ENCODE measurements at regions not wholly inside any gene's neighbourhood (a gene's known extent, or its start where the extent isn't known, plus 50 kb on each side); places are given as distances from the start of the nearest gene placed in this dataset.

DNA sequence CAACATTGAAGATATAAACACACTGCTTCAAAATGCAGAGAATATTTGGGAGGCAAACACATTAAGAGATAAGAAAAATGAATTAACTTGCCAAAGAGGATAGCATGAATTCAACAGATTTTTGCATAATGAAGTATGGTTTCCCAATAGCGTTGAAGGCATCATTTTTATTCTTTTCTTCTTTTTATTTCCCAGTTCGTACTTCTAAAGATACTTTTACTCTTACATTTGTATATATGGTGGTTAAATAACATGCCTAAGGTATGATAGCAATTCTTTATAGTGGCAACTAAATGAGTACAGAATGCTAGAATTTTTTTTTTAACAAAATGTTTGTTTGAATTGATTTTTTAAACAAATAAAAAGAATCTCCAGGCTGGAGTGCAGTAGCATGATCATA, 473.4 kb upstream of the MARCKS start:
- TF ChIP-seq, protein P1, sequence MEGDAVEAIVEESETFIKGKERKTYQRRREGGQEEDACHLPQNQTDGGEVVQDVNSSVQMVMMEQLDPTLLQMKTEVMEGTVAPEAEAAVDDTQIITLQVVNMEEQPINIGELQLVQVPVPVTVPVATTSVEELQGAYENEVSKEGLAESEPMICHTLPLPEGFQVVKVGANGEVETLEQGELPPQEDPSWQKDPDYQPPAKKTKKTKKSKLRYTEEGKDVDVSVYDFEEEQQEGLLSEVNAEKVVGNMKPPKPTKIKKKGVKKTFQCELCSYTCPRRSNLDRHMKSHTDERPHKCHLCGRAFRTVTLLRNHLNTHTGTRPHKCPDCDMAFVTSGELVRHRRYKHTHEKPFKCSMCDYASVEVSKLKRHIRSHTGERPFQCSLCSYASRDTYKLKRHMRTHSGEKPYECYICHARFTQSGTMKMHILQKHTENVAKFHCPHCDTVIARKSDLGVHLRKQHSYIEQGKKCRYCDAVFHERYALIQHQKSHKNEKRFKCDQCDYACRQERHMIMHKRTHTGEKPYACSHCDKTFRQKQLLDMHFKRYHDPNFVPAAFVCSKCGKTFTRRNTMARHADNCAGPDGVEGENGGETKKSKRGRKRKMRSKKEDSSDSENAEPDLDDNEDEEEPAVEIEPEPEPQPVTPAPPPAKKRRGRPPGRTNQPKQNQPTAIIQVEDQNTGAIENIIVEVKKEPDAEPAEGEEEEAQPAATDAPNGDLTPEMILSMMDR (IDR thresholded peaks at IDR 0.05; ENCODE audit: extremely low read depth, insufficient read depth, missing control alignments) = no peak
- DNase-seq (ENCODE audit: low spot score) = no peak
- in situ Hi-C loops (cut with MboI; ENCODE audit: low pct_unique_long_range_greater_than_20kb, low sequenced_read_pairs, unreplicated experiment) = no loop called here

DNA sequence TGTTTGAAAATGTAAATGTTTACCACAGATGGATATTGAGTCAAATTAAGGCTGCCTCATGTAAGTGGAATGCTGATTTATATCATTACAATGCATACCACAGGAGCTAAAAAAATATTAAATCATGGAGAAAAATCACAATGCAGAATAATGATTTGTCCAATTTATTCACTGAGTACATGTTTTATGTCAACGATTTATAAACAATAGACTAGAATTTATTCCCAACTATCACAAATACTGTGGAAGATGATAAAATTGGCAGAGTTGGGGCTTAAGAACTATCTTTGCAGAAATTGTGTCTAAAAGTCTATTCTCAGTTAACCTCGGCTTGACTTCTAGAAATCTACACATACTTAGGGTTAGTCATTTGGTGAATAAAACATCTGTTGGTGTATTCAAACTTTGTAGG, 472.1 kb upstream of the MARCKS start:
- in situ Hi-C loops (cut with MboI; ENCODE audit: low pct_unique_long_range_greater_than_20kb, low sequenced_read_pairs, unreplicated experiment) = no loop called here

DNA sequence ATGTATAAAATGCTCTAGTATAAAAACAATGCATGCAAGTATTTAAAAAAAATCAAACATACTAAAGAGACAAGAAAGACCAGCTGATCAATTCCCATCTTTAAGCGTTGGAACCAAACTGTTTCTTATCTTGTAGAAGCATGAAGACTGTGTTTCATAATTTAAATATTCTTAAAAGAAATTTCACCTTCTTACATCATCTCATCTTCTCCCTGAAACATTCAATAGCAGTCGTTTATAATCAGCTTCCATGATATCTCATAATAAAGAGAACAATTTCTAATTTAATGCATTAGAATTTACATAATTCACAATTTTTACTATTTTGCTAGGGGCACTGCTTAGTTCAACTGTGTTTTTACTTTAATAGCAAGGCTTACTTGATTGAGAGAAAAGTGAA, 468.1 kb upstream of the MARCKS start:
- DNase-seq (ENCODE audit: low spot score) = no peak
- TF ChIP-seq, protein P1 (IDR thresholded peaks at IDR 0.05; ENCODE audit: extremely low read depth, insufficient read depth, missing control alignments) = no peak
- in situ Hi-C loops (cut with MboI; ENCODE audit: low pct_unique_long_range_greater_than_20kb, low sequenced_read_pairs, unreplicated experiment) = no loop called here

More for the DNA sequence above, 472.1 kb upstream of the MARCKS start:
- no peak for DNase-seq (ENCODE audit: low spot score)
- TF ChIP-seq, protein P1 (IDR thresholded peaks at IDR 0.05; ENCODE audit: extremely low read depth, insufficient read depth, missing control alignments) = no peak

DNA sequence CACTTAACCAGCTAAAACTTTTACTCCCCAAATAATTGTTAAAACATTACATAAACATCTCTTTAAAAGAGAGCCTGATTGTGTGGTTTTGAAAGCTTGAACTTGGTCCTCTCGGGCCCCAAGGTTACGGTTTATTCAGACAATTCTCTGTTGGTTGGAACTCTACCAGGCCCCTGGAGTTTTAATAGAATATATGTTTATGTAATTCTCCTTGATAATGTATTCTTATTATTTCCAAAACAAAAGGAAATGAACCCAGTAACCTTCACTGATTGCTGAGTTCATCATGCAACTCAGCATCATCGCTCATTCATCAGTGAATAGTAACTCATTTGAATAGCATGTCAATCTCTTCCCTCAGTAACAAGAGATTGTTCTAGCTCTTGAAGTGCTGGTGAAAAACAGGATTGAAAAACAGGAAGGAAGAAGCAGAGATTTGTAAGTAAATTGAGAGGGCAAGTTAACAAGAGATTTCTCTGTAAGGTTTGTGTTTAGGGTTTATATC, 464.5 kb upstream of the MARCKS start:
- in situ Hi-C loops (cut with MboI; ENCODE audit: low pct_unique_long_range_greater_than_20kb, low sequenced_read_pairs, unreplicated experiment) = no loop called here
- no peak for DNase-seq (ENCODE audit: low spot score)
- TF ChIP-seq, protein P1 (IDR thresholded peaks at IDR 0.05; ENCODE audit: extremely low read depth, insufficient read depth, missing control alignments) = no peak

DNA sequence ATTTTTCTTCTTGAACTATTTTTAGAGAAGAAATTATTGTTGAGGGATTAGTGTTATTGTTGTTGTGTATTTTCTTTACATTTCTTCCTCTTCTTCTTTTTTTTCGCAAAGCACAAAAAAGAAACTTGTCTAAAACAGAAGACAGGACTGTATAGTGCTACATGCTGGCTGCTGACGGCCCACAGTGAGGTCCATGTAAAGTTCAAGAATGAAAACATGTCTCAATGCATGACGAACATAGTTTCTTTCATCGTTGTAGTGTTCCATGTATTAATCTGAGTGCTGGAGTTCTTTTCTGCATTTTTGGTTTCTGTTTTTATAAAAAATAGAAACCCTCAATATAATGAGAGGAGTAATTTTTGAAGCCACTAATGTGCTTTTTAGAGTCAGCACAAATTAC, 462.9 kb upstream of the MARCKS start:
- in situ Hi-C loops (cut with MboI; ENCODE audit: low pct_unique_long_range_greater_than_20kb, low sequenced_read_pairs, unreplicated experiment) = no loop called here
- TF ChIP-seq, protein P1 (IDR thresholded peaks at IDR 0.05; ENCODE audit: extremely low read depth, insufficient read depth, missing control alignments) = no peak
- DNase-seq (ENCODE audit: low spot score) = no peak

DNA sequence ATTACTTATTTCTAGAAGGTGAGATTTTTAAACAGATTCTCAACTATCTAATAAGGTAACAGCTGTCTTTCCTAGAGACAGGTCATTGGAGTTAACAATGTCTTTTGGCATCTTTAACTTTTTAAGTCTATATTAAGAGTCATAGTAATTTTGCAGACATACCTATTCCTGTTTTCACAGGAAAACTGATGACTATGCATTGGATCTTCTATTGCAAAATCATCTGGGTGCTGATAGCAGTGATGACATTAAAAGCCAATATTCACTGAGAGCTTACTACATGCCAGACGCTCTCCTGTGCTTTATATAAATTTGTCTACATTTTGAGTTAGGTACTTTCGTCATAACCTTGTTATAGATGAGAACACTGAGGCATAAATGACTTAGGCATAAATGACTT, 462.4 kb upstream of the MARCKS start:
- in situ Hi-C loops (cut with MboI; ENCODE audit: low pct_unique_long_range_greater_than_20kb, low sequenced_read_pairs, unreplicated experiment) = no loop called here
- TF ChIP-seq, protein P1 (IDR thresholded peaks at IDR 0.05; ENCODE audit: extremely low read depth, insufficient read depth, missing control alignments) = no peak
- no peak for DNase-seq (ENCODE audit: low spot score)

DNA sequence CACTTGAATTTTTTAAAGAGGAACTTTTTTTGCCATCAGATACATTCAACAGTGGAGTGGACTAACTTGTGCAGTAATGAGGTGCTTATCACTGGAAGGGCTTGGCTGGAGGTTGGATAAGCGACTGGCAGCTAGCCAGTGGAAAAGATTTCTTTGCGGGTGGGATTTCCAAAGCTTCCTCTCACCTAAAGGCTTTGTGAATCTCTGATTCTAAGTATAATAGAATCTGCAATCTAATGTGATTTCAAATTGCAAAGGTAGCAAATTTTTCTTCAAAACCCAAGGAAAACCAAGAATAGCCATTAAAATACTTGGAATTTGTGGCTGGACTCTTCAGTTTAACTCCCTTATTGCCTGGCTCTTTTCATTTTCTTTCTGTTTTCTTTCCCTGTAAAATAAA, 460.4 kb upstream of the MARCKS start:
- in situ Hi-C loops (cut with MboI; ENCODE audit: low pct_unique_long_range_greater_than_20kb, low sequenced_read_pairs, unreplicated experiment) = no loop called here
- TF ChIP-seq, protein P1 (IDR thresholded peaks at IDR 0.05; ENCODE audit: extremely low read depth, insufficient read depth, missing control alignments) = no peak
- DNase-seq (ENCODE audit: low spot score) = no peak
